ENCODE measurements at regions not wholly inside any gene's neighbourhood (a gene's known extent, or its start where the extent isn't known, plus 50 kb on each side); places are given as distances from the start of the nearest gene placed in this dataset.

DNA sequence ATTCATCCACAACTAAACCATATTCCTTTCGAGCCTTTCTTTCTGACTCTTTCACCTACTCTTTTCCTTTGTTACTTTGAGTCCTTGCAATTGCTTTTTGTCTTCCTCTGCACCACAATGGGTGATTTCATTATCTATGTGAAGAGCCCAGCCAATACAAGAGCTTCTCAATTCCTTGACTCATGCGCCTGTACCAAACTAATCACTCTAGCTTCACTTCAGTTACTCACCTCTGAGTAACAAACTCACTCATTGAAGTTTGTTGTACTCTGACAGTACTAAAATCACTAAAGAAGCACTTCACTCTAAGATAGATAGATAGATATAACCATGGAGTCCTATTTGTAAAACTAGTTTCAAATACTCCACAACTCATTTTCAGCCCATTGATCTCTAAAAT, 191.7 kb upstream of the EPHA5 start:
- TF ChIP-seq, protein P1, sequence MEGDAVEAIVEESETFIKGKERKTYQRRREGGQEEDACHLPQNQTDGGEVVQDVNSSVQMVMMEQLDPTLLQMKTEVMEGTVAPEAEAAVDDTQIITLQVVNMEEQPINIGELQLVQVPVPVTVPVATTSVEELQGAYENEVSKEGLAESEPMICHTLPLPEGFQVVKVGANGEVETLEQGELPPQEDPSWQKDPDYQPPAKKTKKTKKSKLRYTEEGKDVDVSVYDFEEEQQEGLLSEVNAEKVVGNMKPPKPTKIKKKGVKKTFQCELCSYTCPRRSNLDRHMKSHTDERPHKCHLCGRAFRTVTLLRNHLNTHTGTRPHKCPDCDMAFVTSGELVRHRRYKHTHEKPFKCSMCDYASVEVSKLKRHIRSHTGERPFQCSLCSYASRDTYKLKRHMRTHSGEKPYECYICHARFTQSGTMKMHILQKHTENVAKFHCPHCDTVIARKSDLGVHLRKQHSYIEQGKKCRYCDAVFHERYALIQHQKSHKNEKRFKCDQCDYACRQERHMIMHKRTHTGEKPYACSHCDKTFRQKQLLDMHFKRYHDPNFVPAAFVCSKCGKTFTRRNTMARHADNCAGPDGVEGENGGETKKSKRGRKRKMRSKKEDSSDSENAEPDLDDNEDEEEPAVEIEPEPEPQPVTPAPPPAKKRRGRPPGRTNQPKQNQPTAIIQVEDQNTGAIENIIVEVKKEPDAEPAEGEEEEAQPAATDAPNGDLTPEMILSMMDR (conservative IDR thresholded peaks at IDR 0.05; ENCODE audit: low read length), result no peak
- TF ChIP-seq EZH2phosphoT487 (IDR thresholded peaks at IDR 0.05; ENCODE audit: borderline replicate concordance), result no peak
